GM10266 (cell line): ENCODE measurements at regions not wholly inside any gene's neighbourhood (a gene's known extent, or its start where the extent isn't known, plus 50 kb on each side); places are given as distances from the start of the nearest gene placed in this dataset.

Source experiments
- DNase-seq: peaks from one replicate; pipeline ENCODE4 v3.0.0; 2012; ENCODE audit errors: extremely low spot score
- CTCF ChIP-seq: IDR thresholded peaks from 2 replicates; pipeline ENCODE4 v1.5.1; 2012; ENCODE audit warnings: mild to moderate bottlenecking, low read depth; ENCODE audit not compliant: control insufficient read depth, insufficient read depth; ENCODE audit errors: missing control alignments

- DNase-seq, result no peak
- TF ChIP-seq CTCF, result no peak
These were observed 428.8 kb upstream of the ONECUT1 start for GRCh38 chr15:53218666-53219580.

DNA sequence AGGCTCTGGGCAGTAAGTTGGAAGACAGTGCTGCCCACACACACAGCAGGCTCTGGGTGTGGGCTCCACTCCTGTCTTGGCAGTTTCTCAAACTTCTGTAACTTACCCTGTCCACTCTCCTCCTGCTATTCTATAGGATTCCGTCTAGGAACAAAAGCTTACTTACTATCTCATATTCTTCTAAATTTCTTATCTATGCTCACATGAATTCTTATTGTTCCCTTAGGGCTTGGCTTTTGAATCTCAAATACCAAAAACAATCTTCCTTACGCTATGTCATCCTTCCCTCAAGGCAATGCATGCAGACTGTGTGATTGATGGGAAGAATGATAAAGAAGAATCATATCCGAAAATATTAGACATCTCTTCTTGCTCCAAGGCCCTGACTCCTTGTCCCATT lies 425.9 kb upstream of the ONECUT1 start:
- DNase-seq, result no peak
- TF ChIP-seq CTCF, result no peak

- DNase-seq, result no peak
- TF ChIP-seq CTCF, result no peak
These were observed 423.2 kb upstream of the ONECUT1 start for GRCh38 chr15:53213336-53213735.

- no peak for TF ChIP-seq CTCF
- DNase-seq, result no peak
These were observed 422.6 kb upstream of the ONECUT1 start for GRCh38 chr15:53212785-53213184.

- DNase-seq, result no peak
These were observed 420.5 kb upstream of the ONECUT1 start for GRCh38 chr15:53210653-53211052.

DNA sequence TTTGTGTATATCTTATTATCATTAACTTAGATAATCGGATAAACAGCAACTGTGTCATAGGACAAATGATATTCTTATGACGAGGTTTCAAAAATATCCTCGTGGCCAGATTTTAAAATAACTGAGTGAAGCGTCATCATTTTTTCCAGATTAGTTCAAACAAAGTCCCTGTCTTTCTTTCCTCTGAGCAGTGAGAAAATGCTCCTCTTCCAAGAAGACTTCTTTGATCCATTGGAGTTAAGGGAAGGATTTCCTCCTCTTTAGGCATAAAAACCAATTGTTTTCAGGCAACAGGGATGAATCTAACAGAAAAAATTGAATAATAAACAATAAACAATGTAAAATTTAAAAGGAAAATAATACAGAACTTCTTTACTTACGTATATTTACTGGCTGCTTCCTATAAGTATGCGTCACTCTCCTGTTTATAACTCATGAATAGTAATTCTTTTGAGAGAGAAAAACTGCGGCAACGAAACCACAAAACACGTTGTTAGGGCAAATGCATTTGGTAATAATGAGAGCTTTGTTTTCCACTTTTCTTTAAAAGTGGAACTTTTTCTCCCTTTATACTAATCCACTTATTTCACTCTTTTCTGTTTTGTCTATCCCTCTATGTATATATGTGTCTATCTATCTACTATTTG lies 419.4 kb upstream of the ONECUT1 start:
- no peak for TF ChIP-seq CTCF
- DNase-seq, result no peak

More at GRCh38 chr15:53210653-53211052, 420.5 kb upstream of the ONECUT1 start:
- no peak for TF ChIP-seq CTCF

DNA sequence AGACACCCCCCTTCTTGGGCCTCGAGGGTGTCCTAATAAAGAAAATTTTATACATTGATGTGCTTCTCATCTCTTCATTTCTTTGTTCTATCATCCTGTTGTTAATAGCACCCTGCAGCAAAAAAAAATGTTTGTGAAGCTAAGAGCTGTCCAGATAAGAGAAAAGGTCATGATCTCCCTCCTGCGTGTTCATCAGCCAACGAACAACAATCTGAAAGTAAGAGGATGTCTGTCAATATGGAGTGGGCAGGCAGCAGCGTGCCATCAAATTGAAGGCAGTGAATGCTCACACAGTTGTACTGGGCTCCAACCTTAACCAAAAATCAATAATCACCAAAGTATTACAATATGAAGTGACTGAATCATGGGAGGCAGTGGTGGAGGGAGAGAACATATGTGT lies 418.6 kb upstream of the ONECUT1 start:
- no peak for TF ChIP-seq CTCF
- DNase-seq, result no peak
